A549 (cell line): ENCODE measurements at regions not wholly inside any gene's neighbourhood (a gene's known extent, or its start where the extent isn't known, plus 50 kb on each side); places are given as distances from the start of the nearest gene placed in this dataset.

Source experiments
- ATAC-seq, 2 experiments: fragments of 200-7000 bp in 1 of 2; fragments of >200 bp in 1 of 2; cut with Nextera tagmentation in 1 of 2; cut with Tn5 transposase in 1 of 2; 3 replicates each; pipeline versions ENCODE4 v1.8.0 to v1.9.1; 2018 to 2020; ENCODE audit warnings: mild to moderate bottlenecking in 1 of 2, moderate library complexity in 1 of 2
- CTCF ChIA-PET: fragments of 300-600 bp; sonication (Branson Sonifier 250); formaldehyde crosslinking; extraction: SDS; loops from one replicate; lab custom pipeline; 2021; ENCODE audit warnings: antibody characterized with exemption, inconsistent platforms; lab: Yijun Ruan, JAX
- POLR2A ChIA-PET: fragments of 350-600 bp; formaldehyde crosslinking; extraction: SDS; loops from one replicate; lab custom pipeline; 2021; ENCODE audit warnings: antibody characterized with exemption, inconsistent platforms; lab: Yijun Ruan, JAX
- DNase-seq, 2 experiments: peaks; one replicate each; pipeline versions ENCODE4 v3.0.0 to v3.0.0-alpha.2; 2011 to 2016; ENCODE audit warnings: low read depth in 1 of 2, low spot score in 1 of 2
- FAIRE-seq: peaks from 2 replicates; lab custom pipeline; 2011; peaks lifted over from hg19 to GRCh38; lab: Jason Lieb, UNC
- H3K27ac ChIP-seq, 2 experiments: fragments of >200 bp; sonication (Bioruptor Twin); formaldehyde crosslinking; 3 replicates each; pipeline ENCODE4 v1.5.1; 2016 to 2017
- H3K4me1 ChIP-seq: fragments of >200 bp; sonication (Bioruptor Twin); formaldehyde crosslinking; 3 replicates; pipeline ENCODE4 v1.6.1; 2016
- H3K4me2 ChIP-seq: fragments of >200 bp; sonication (Bioruptor Twin); formaldehyde crosslinking; 3 replicates; pipeline ENCODE4 v1.6.1; 2016
- H3K4me3 ChIP-seq: fragments of >200 bp; sonication (Bioruptor Twin); formaldehyde crosslinking; 3 replicates; pipeline ENCODE4 v1.5.1; 2016
- H3K9me3 ChIP-seq: fragments of >200 bp; sonication (Bioruptor Twin); formaldehyde crosslinking; 3 replicates; pipeline ENCODE4 v1.6.1; 2016
- CHD2 ChIP-seq: fragments of 150-350 bp; IDR thresholded peaks from 2 replicates; pipeline ENCODE4 v1.6.1; 2014; ENCODE audit warnings: low read length; ENCODE audit not compliant: partially characterized antibody
- EHMT2 ChIP-seq: fragments of 200-600 bp; sonication (generic); IDR thresholded peaks from 2 replicates; pipeline ENCODE4 v1.6.1; 2016; ENCODE audit warnings: antibody characterized with exemption, low read depth, mild to moderate bottlenecking, moderate library complexity
- ESRRA ChIP-seq: fragments of 150-350 bp; IDR thresholded peaks from 2 replicates; pipeline ENCODE4 v1.6.1; 2014; ENCODE audit warnings: mild to moderate bottlenecking, low read length, borderline replicate concordance
- FOSB ChIP-seq: fragments of 250-450 bp; sonication (Bioruptor Pico); IDR thresholded peaks from 2 replicates; pipeline ENCODE4 v1.5.0; 2020; ENCODE audit warnings: mild to moderate bottlenecking, moderate library complexity
- GATA3 ChIP-seq: IDR thresholded peaks from 2 replicates; pipeline ENCODE4 v1.6.1; 2012; ENCODE audit warnings: borderline replicate concordance
- HOXB13 ChIP-seq: fragments of 250-450 bp; sonication (Bioruptor Pico); IDR thresholded peaks from 2 replicates; pipeline ENCODE4 v1.5.0; 2020; ENCODE audit warnings: low read depth, mild to moderate bottlenecking, moderate library complexity
- HOXB5 ChIP-seq: fragments of 250-450 bp; sonication (Bioruptor Pico); IDR thresholded peaks from 2 replicates; pipeline ENCODE4 v1.5.0; 2020; ENCODE audit warnings: mild to moderate bottlenecking, moderate library complexity
- JUN ChIP-seq, 2 experiments: fragments of >200 bp; sonication (Bioruptor Twin); formaldehyde crosslinking; IDR thresholded peaks; 2 replicates in 1 of 2; 3 replicates in 1 of 2; pipeline ENCODE4 v1.6.1; 2016 to 2017
- JUNB ChIP-seq: fragments of >200 bp; sonication (Bioruptor Twin); formaldehyde crosslinking; IDR thresholded peaks from 2 replicates; pipeline ENCODE4 v1.6.1; 2016
- KDM1A ChIP-seq: fragments of 200-600 bp; sonication (generic); IDR thresholded peaks from 2 replicates; pipeline ENCODE4 v1.6.1; 2016; ENCODE audit warnings: low read depth, mild to moderate bottlenecking
- KDM5A ChIP-seq: fragments of 200-600 bp; sonication (generic); IDR thresholded peaks from 2 replicates; pipeline ENCODE4 v1.6.1; 2016; ENCODE audit warnings: antibody characterized with exemption, mild to moderate bottlenecking
- MYC ChIP-seq: IDR thresholded peaks from 2 replicates; pipeline ENCODE4 v1.6.1; 2012; ENCODE audit warnings: mild to moderate bottlenecking, inconsistent platforms, low read length, improper control_type of control experiment, borderline replicate concordance
- NFE2L2 ChIP-seq: fragments of 150-350 bp; conservative IDR thresholded peaks from 2 replicates; pipeline ENCODE4 v1.6.1; 2014; ENCODE audit warnings: low read length
- PHF8 ChIP-seq: fragments of 200-600 bp; sonication (generic); IDR thresholded peaks from 2 replicates; pipeline ENCODE4 v1.6.1; 2016; ENCODE audit warnings: low read depth, mild to moderate bottlenecking, antibody characterized with exemption, moderate library complexity, borderline replicate concordance
- RARB ChIP-seq: fragments of 250-450 bp; sonication (Bioruptor Pico); IDR thresholded peaks from 2 replicates; pipeline ENCODE4 v1.8.0; 2021; ENCODE audit warnings: mild to moderate bottlenecking, moderate library complexity
- RCOR1 ChIP-seq: fragments of 150-350 bp; IDR thresholded peaks from 2 replicates; pipeline ENCODE4 v1.6.1; 2014; ENCODE audit warnings: antibody characterized with exemption, low read length, low read depth
- RFX5 ChIP-seq: fragments of 450-650 bp; IDR thresholded peaks from 2 replicates; pipeline ENCODE4 v1.7.1; 2014; ENCODE audit warnings: antibody characterized with exemption, mild to moderate bottlenecking, moderate library complexity
- RNF2 ChIP-seq: fragments of 200-600 bp; sonication (generic); IDR thresholded peaks from 2 replicates; pipeline ENCODE4 v1.6.1; 2016; ENCODE audit warnings: low read depth, mild to moderate bottlenecking, antibody characterized with exemption, moderate library complexity, borderline replicate concordance
- SMC3 ChIP-seq: fragments of >200 bp; sonication (Bioruptor Twin); formaldehyde crosslinking; IDR thresholded peaks from 3 replicates; pipeline ENCODE4 v1.6.1; 2018; ENCODE audit warnings: inconsistent platforms
- ZFP36 ChIP-seq: fragments of 450-650 bp; IDR thresholded peaks from 2 replicates; pipeline ENCODE4 v1.6.1; 2014; ENCODE audit warnings: borderline replicate concordance; ENCODE audit not compliant: partially characterized antibody
- ZNF302 ChIP-seq: fragments of 250-450 bp; sonication (Bioruptor Pico); IDR thresholded peaks from 2 replicates; pipeline ENCODE4 v1.9.0; 2021; ENCODE audit warnings: inconsistent platforms, mild to moderate bottlenecking, moderate library complexity
- ZSCAN20 ChIP-seq: fragments of 250-450 bp; sonication (Bioruptor Pico); IDR thresholded peaks from 2 replicates; pipeline ENCODE4 v1.8.0; 2022; ENCODE audit warnings: mild to moderate bottlenecking, moderate library complexity
- WGBS: methylation state at CpG from one replicate; pipeline ENCODE4 v1.1.6; 2017; ENCODE audit errors: missing lambda C conversion rate; 5-methylcytosine and 5-hydroxymethylcytosine counted together
- TF ChIP-seq, protein P1 (sequence below): fragments of 250-450 bp; sonication (Bioruptor Pico); IDR thresholded peaks from 2 replicates; pipeline ENCODE4 v1.5.0; 2021; ENCODE audit warnings: mild to moderate bottlenecking, moderate library complexity, borderline replicate concordance
- TF ChIP-seq, protein P2 (sequence below): fragments of 200-600 bp; sonication (generic); IDR thresholded peaks from 2 replicates; pipeline ENCODE4 v1.6.1; 2016; ENCODE audit warnings: antibody characterized with exemption, mild to moderate bottlenecking, moderate library complexity

DNA sequence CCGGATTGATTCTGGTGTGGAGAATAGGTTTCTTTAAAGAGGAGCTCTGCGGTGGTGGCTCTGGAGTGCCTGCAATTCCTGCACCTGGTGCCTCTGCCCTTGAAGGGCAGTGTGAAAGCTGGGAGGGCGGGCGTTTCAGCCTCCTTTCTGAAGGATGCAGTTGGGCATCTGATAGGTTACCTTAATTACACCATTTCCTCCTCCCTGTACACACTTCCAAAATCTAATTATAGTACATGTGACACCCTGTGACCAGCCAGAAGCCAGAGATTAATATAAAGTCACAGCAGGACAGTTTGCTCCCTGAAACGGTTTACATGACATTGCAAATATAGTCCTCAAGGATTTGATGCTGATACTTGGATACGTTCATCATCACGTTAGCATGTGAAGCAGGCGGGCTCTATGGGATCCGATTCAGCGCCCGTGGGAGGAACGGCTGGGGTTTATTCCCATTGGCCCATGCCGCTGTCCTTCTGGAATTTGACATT is 548.2 kb downstream of the QKI start:
- Histone ChIP-seq H3K9me3 (no peaks in the 10 kb centered on the region), H3K4me3 (no peak overlapping the region), H3K4me1 (no peaks in the 10 kb centered on the region), H3K4me2 (no peak overlapping the region), H3K27ac (no peak overlapping the region)
- CTCF ChIA-PET, result no interaction called here
- DNase-seq, result no peak
- FAIRE-seq, result no peak
- ATAC-seq, result no peak
- 74% methylated on average over 13 of the region's 13 CpGs for WGBS
- POLR2A ChIA-PET, result no interaction called here
- TF ChIP-seq NFE2L2 (no peak), RCOR1 (no peak), ESRRA (no peak), RFX5 (no peak), RARB (CRISPR knock-in tag) (no peak), HOXB5 (CRISPR knock-in tag) (no peak), EHMT2 (no peak), RNF2 (no peak), SMC3 (no peak), ZNF302 (CRISPR knock-in tag) (no peak), CHD2 (no peak), HOXB13 (no peak), JUNB (no peak), JUN (IDR thresholded peaks at IDR 0.05) (no peak), MYC (no peak)
- TF ChIP-seq, protein P1, sequence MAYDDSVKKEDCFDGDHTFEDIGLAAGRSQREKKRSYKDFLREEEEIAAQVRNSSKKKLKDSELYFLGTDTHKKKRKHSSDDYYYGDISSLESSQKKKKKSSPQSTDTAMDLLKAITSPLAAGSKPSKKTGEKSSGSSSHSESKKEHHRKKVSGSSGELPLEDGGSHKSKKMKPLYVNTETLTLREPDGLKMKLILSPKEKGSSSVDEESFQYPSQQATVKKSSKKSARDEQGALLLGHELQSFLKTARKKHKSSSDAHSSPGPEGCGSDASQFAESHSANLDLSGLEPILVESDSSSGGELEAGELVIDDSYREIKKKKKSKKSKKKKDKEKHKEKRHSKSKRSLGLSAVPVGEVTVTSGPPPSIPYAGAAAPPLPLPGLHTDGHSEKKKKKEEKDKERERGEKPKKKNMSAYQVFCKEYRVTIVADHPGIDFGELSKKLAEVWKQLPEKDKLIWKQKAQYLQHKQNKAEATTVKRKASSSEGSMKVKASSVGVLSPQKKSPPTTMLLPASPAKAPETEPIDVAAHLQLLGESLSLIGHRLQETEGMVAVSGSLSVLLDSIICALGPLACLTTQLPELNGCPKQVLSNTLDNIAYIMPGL (CRISPR knock-in tag), result no peak
- TF ChIP-seq, protein P2, sequence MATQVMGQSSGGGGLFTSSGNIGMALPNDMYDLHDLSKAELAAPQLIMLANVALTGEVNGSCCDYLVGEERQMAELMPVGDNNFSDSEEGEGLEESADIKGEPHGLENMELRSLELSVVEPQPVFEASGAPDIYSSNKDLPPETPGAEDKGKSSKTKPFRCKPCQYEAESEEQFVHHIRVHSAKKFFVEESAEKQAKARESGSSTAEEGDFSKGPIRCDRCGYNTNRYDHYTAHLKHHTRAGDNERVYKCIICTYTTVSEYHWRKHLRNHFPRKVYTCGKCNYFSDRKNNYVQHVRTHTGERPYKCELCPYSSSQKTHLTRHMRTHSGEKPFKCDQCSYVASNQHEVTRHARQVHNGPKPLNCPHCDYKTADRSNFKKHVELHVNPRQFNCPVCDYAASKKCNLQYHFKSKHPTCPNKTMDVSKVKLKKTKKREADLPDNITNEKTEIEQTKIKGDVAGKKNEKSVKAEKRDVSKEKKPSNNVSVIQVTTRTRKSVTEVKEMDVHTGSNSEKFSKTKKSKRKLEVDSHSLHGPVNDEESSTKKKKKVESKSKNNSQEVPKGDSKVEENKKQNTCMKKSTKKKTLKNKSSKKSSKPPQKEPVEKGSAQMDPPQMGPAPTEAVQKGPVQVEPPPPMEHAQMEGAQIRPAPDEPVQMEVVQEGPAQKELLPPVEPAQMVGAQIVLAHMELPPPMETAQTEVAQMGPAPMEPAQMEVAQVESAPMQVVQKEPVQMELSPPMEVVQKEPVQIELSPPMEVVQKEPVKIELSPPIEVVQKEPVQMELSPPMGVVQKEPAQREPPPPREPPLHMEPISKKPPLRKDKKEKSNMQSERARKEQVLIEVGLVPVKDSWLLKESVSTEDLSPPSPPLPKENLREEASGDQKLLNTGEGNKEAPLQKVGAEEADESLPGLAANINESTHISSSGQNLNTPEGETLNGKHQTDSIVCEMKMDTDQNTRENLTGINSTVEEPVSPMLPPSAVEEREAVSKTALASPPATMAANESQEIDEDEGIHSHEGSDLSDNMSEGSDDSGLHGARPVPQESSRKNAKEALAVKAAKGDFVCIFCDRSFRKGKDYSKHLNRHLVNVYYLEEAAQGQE, result no peak
- TF ChIP-seq, all 56 proteins: peak for 0

DNA sequence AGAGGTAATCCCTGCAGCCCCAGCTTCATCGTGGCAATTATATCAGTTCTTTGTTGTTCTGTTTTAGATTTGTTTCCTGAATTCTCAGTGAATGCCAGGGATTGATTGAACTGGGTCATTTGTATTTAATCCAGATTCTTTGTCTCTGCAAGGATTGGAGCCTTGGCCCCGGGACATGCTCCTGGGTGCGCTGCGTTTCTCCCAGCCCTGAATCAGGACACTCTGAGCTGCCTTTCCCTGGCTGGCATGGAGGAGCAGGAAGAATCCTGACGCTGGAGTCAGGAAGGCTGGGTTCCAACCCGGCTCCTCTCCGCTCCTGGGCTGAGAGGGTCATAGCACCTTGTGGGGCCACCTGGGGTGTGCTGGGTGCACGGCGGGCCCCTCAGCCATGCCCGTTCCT is 545.6 kb downstream of the QKI start:
- WGBS, result 60% methylated on average over 10 of the region's 10 CpGs
- Histone ChIP-seq H3K4me3 (no peak overlapping the region), H3K4me1 (no peaks in the 10 kb centered on the region), H3K4me2 (no peak overlapping the region), H3K27ac (no peak overlapping the region), H3K9me3 (no peaks in the 10 kb centered on the region)
- ChIA-PET CTCF (interaction anchor here (1.0 to 1.2 kb wide), 3 partner anchors 14 to 779 kb away, joined by 3 read pairs; no protein-coding TSS in a partner anchor), POLR2A (no interaction called here)
- DNase-seq (no peak), FAIRE-seq (no peak), ATAC-seq (no peak)
- TF ChIP-seq ESRRA, result no peak
- no peak for TF ChIP-seq FOSB (CRISPR knock-in tag)
- TF ChIP-seq SMC3, result no peak
- no peak for TF ChIP-seq JUN (IDR thresholded peaks at IDR 0.05)
- no peak for TF ChIP-seq GATA3
- TF ChIP-seq ZSCAN20 (CRISPR knock-in tag), result no peak
- TF ChIP-seq ZFP36, result no peak
- no peak for TF ChIP-seq RFX5
- TF ChIP-seq KDM1A, result no peak
- TF ChIP-seq KDM5A, result no peak
- no peak for TF ChIP-seq PHF8
